ENCODE measurements at regions not wholly inside any gene's neighbourhood (a gene's known extent, or its start where the extent isn't known, plus 50 kb on each side); places are given as distances from the start of the nearest gene placed in this dataset.
"Not testable (repeated sequence)": the region's sequence is repeated elsewhere in the genome, so short reads cannot be mapped to it uniquely, and the experiment has no call there.

GRCh38 chr12:9342614-9343353 is 134.6 kb upstream of the PZP start:
- DNase-seq (ENCODE audit: low read depth in 4 of 4, low spot score in 2 of 4) = no peak

GRCh38 chr12:9341260-9341585 is 133.0 kb upstream of the PZP start:
- DNase-seq (ENCODE audit: low read depth in 4 of 4, low spot score in 2 of 4) = no peak

- peak in 3 of 4 donors; percentile 42 to 46 (median 42) for DNase-seq (ENCODE audit: low read depth in 4 of 4, low spot score in 2 of 4)
Measured at GRCh38 chr12:9340422-9341259, 132.4 kb upstream of the PZP start.

GRCh38 chr12:9337656-9338055 is 129.5 kb upstream of the PZP start:
- DNase-seq (ENCODE audit: low read depth in 4 of 4, low spot score in 2 of 4) = no peak

GRCh38 chr12:9336375-9337011 is 128.3 kb upstream of the PZP start:
- DNase-seq (ENCODE audit: low read depth in 4 of 4, low spot score in 2 of 4) = not testable (repeated sequence)

GRCh38 chr12:9335867-9336266 is 127.7 kb upstream of the PZP start:
- DNase-seq (ENCODE audit: low read depth in 4 of 4, low spot score in 2 of 4) = no peak

GRCh38 chr12:9334964-9335363 is 126.8 kb upstream of the PZP start:
- DNase-seq (ENCODE audit: low read depth in 4 of 4, low spot score in 2 of 4) = no peak

- DNase-seq (ENCODE audit: low read depth in 4 of 4, low spot score in 2 of 4) = no peak
Measured at GRCh38 chr12:9334041-9334692, 126.0 kb upstream of the PZP start.

- no peak for DNase-seq (ENCODE audit: low read depth in 4 of 4, low spot score in 2 of 4)
Measured at GRCh38 chr12:9333161-9333560, 125.0 kb upstream of the PZP start.

GRCh38 chr12:9332564-9332963 is 124.4 kb upstream of the PZP start:
- DNase-seq (ENCODE audit: low read depth in 4 of 4, low spot score in 2 of 4) = no peak

GRCh38 chr12:9331218-9331626 is 123.0 kb upstream of the PZP start:
- DNase-seq (ENCODE audit: low read depth in 4 of 4, low spot score in 2 of 4) = peak in 1 of 4 donors; percentile 45

GRCh38 chr12:9329019-9329418 is 120.8 kb upstream of the PZP start:
- DNase-seq (ENCODE audit: low read depth in 4 of 4, low spot score in 2 of 4) = no peak

GRCh38 chr12:9328065-9328464 is 119.9 kb upstream of the PZP start:
- no peak for DNase-seq (ENCODE audit: low read depth in 4 of 4, low spot score in 2 of 4)

- no peak for DNase-seq (ENCODE audit: low read depth in 4 of 4, low spot score in 2 of 4)
Measured at GRCh38 chr12:9327320-9327719, 119.1 kb upstream of the PZP start.

- DNase-seq (ENCODE audit: low read depth in 4 of 4, low spot score in 2 of 4) = not testable (repeated sequence)
Measured at GRCh38 chr12:9326849-9327248, 118.7 kb upstream of the PZP start.

GRCh38 chr12:9326085-9326484 is 117.9 kb upstream of the PZP start:
- no peak for DNase-seq (ENCODE audit: low read depth in 4 of 4, low spot score in 2 of 4)

GRCh38 chr12:9325471-9325870 is 117.3 kb upstream of the PZP start:
- no peak for DNase-seq (ENCODE audit: low read depth in 4 of 4, low spot score in 2 of 4)

- DNase-seq (ENCODE audit: low read depth in 4 of 4, low spot score in 2 of 4) = no peak
Measured at GRCh38 chr12:9324782-9325181, 116.6 kb upstream of the PZP start.

GRCh38 chr12:9323144-9323681 is 115.0 kb upstream of the PZP start:
- DNase-seq (ENCODE audit: low read depth in 4 of 4, low spot score in 2 of 4) = no peak

GRCh38 chr12:9319842-9320173 is 111.6 kb upstream of the PZP start:
- DNase-seq (ENCODE audit: low read depth in 4 of 4, low spot score in 2 of 4) = no peak

Measured in left renal cortex interstitium (tissue), 4 donors.